ENCODE measurements at regions not wholly inside any gene's neighbourhood (a gene's known extent, or its start where the extent isn't known, plus 50 kb on each side); places are given as distances from the start of the nearest gene placed in this dataset.

GRCh38 chr3:27589795-27590194 lies 105.6 kb upstream of the SLC4A7 start:
- POLR2A ChIA-PET: no interaction called here
- Histone ChIP-seq H3K4me2 (0 out of 2 replicates have a peak overlapping the region, but pooled peaks have one; percentile 34), H3K9me2 (no peaks in the 10 kb centered on the region), H3K9ac (peak overlapping the region; percentile 20; the same call in 1 of the 2 replicates), H3K36me3 (replicated peaks in 1 of 2; ENCODE audit: control insufficient read depth in 1 of 2, insufficient read depth in 2 of 2, low read length in 1 of 2) (no peaks in the 10 kb centered on the region), H3K4me3 (ENCODE audit: low read depth in 2 of 2, low read length in 1 of 2) (no peak overlapping the region), H4K20me1 (ENCODE audit: insufficient read depth) (no peaks in the 10 kb centered on the region), H3K27me3 (ENCODE audit: insufficient read depth) (no peaks in the 10 kb centered on the region), H3K79me2 (ENCODE audit: insufficient read depth) (no peaks in the 10 kb centered on the region), H2AFZ (ENCODE audit: low read depth) (no peak overlapping the region), H3K4me1 (ENCODE audit: control insufficient read depth in 1 of 2, insufficient read depth in 2 of 2, low read depth in 1 of 2, low read length in 1 of 2) (peaks cover 0 to 26% of the 10 kb centered on the region in 2 experiments; a peak in 2 of 4 replicates), H3K9me3 (no peaks in the 10 kb centered on the region), H3F3A (replicated peaks; ENCODE audit: insufficient read depth) (peaks cover 26% of the 10 kb centered on the region), H3K27ac (ENCODE audit: low read depth in 2 of 2, low read length in 1 of 2) (peak overlapping the region in 1 of 2 experiments; percentile 64; a peak in 2 of 4 replicates)
- WGBS (ENCODE audit: low lambda C conversion rate): 90% methylated on average over 1 of the region's 1 CpG
- no peak for TF ChIP-seq NFIC (IDR thresholded peaks at IDR 0.05; ENCODE audit: borderline replicate concordance)
- TF ChIP-seq USF2 (IDR thresholded peaks at IDR 0.05; ENCODE audit: borderline replicate concordance, low read depth, low read length): no peak
- TF ChIP-seq TCF12 (IDR thresholded peaks at IDR 0.05): 0 out of 2 replicates have a peak, but pooled peaks have one; percentile 21
- no peak for TF ChIP-seq RFX5 (IDR thresholded peaks at IDR 0.05; ENCODE audit: low read length)
- no peak for TF ChIP-seq MXI1 (IDR thresholded peaks at IDR 0.05; ENCODE audit: low read depth, low read length)
- TF ChIP-seq IRF3 (IDR thresholded peaks at IDR 0.05; ENCODE audit: low read depth, low read length): no peak
- CTCF ChIA-PET: no interaction called here
- no peak for DNase-seq

- H3K9me2 ChIP-seq: no peaks in the 10 kb centered on the region
- no peak for DNase-seq
- CTCF ChIA-PET: no interaction called here
- no peaks in the 10 kb centered on the region for H4K20me1 ChIP-seq (ENCODE audit: insufficient read depth)
- H3K27me3 ChIP-seq (ENCODE audit: insufficient read depth): no peaks in the 10 kb centered on the region
- no peaks in the 10 kb centered on the region for H3K79me2 ChIP-seq (ENCODE audit: insufficient read depth)
- WGBS (ENCODE audit: low lambda C conversion rate): 95% methylated on average over 3 of the region's 3 CpGs
- no peak for TF ChIP-seq REST (IDR thresholded peaks at IDR 0.05; ENCODE audit: low read depth, low read length)
- no peak for TF ChIP-seq POLR2AphosphoS5 (IDR thresholded peaks at IDR 0.05; ENCODE audit: low read depth, low read length)
- peaks cover 13% of the 10 kb centered on the region for H3F3A ChIP-seq (replicated peaks; ENCODE audit: insufficient read depth)
- H3K9ac ChIP-seq: no peak overlapping the region
- no peak overlapping the region for H3K27ac ChIP-seq (ENCODE audit: low read depth in 2 of 2, low read length in 1 of 2)
- H3K4me1 ChIP-seq (ENCODE audit: control insufficient read depth in 1 of 2, insufficient read depth in 2 of 2, low read depth in 1 of 2, low read length in 1 of 2): peaks cover 0 to 13% of the 10 kb centered on the region in 2 experiments; a peak in 2 of 4 replicates
- POLR2A ChIA-PET: no interaction called here
- H3K9me3 ChIP-seq: no peaks in the 10 kb centered on the region
- H3K4me3 ChIP-seq (ENCODE audit: low read depth in 2 of 2, low read length in 1 of 2): no peak overlapping the region
- H2AFZ ChIP-seq (ENCODE audit: low read depth): no peak overlapping the region
- no peak overlapping the region for H3K4me2 ChIP-seq
- H3K36me3 ChIP-seq (replicated peaks in 1 of 2; ENCODE audit: control insufficient read depth in 1 of 2, insufficient read depth in 2 of 2, low read length in 1 of 2): no peaks in the 10 kb centered on the region
These were observed 101.2 kb upstream of the SLC4A7 start for GRCh38 chr3:27585429-27585828.
